ENCODE measurements at regions not wholly inside any gene's neighbourhood (a gene's known extent, or its start where the extent isn't known, plus 50 kb on each side); places are given as distances from the start of the nearest gene placed in this dataset.

DNA sequence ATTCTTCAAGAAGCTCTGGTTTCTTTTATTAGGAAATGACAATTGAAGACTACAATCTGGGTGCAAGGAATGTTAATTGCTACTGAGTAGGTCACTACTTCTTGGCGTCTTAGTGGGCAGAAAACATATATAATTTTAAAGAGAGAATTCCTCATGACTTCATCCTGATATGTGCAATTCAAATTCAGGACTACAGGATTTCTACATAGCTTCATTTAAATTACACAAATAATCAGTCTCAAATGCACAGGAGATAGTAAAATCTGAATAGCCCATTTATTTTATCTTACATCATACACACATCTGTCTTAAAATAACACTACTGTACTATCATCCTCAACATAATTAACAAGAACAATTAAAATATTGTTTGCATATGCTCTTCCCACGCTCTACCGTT is 52.5 kb upstream of the GPR149 start:
- Mint-ChIP-seq H3K27ac (no peak overlapping the region), H3K4me3 (no peak overlapping the region), H3K4me1 (no peaks in the 10 kb centered on the region), H3K9me3 (peaks cover 6% of the 10 kb centered on the region; the same call in 1 of the 2 replicates), H3K27me3 (ENCODE audit: low read depth) (no peaks in the 10 kb centered on the region), H3K36me3 (no peaks in the 10 kb centered on the region)
- TF ChIP-seq IRF2 (CRISPR knock-in tag; IDR thresholded peaks at IDR 0.05; ENCODE audit: borderline replicate concordance, low read depth) (no peak), FOXP1 (CRISPR knock-in tag; IDR thresholded peaks at IDR 0.05; ENCODE audit: borderline replicate concordance) (no peak), E2F5 (CRISPR knock-in tag; IDR thresholded peaks at IDR 0.05) (no peak), STAT6 (CRISPR knock-in tag; conservative IDR thresholded peaks at IDR 0.05; ENCODE audit: low read depth) (no peak)
- CTCF ChIA-PET, result no interaction called here
- POLR2A ChIA-PET, result no interaction called here
- no peak for DNase-seq (ENCODE audit: low spot score)
- ATAC-seq, result no peak

- no peaks in the 10 kb centered on the region for H3K36me3 Mint-ChIP-seq
- no peak overlapping the region for H3K4me3 Mint-ChIP-seq
- TF ChIP-seq ZNF138 (CRISPR knock-in tag; conservative IDR thresholded peaks at IDR 0.05) (no peak), OVOL2 (CRISPR knock-in tag; IDR thresholded peaks at IDR 0.05; ENCODE audit: borderline replicate concordance) (no peak), NFATC4 (CRISPR knock-in tag; IDR thresholded peaks at IDR 0.05) (no peak), CREB1 (CRISPR knock-in tag; IDR thresholded peaks at IDR 0.05) (no peak), TEAD1 (CRISPR knock-in tag; IDR thresholded peaks at IDR 0.05) (no peak), MYBL2 (CRISPR knock-in tag; IDR thresholded peaks at IDR 0.05) (no peak), JUN (CRISPR knock-in tag; IDR thresholded peaks at IDR 0.05) (no peak), RORB (CRISPR knock-in tag; IDR thresholded peaks at IDR 0.05) (no peak), ZNF263 (CRISPR knock-in tag; IDR thresholded peaks at IDR 0.05; ENCODE audit: low read depth) (no peak), NFE2L1 (CRISPR knock-in tag; IDR thresholded peaks at IDR 0.05) (no peak), NFYB (CRISPR knock-in tag; conservative IDR thresholded peaks at IDR 0.05; ENCODE audit: low read depth) (no peak), SOX15 (CRISPR knock-in tag; IDR thresholded peaks at IDR 0.05) (no peak)
- ChIA-PET POLR2A (no interaction called here), CTCF (no interaction called here)
- ATAC-seq (no peak), DNase-seq (ENCODE audit: low spot score) (no peak)
- H3K4me1 Mint-ChIP-seq, result peaks cover 3% of the 10 kb centered on the region
- no peak overlapping the region for H3K27ac Mint-ChIP-seq
- no peaks in the 10 kb centered on the region for H3K27me3 Mint-ChIP-seq (ENCODE audit: low read depth)
- H3K9me3 Mint-ChIP-seq, result peaks cover 6% of the 10 kb centered on the region; the same call in 1 of the 2 replicates
Observed at GRCh38 chr3:154480033-154480432, 50.0 kb upstream of the GPR149 start.

All from WTC11 (cell line).